ENCODE measurements at regions not wholly inside any gene's neighbourhood (a gene's known extent, or its start where the extent isn't known, plus 50 kb on each side); places are given as distances from the start of the nearest gene placed in this dataset.
"Not testable (repeated sequence)": the region's sequence is repeated elsewhere in the genome, so short reads cannot be mapped to it uniquely, and the experiment has no call there.

GRCh38 chr1:148387949-148388259, 95.2 kb downstream of the PPIAL4G start:
- not testable (repeated sequence) for TF ChIP-seq POLR2A (conservative IDR thresholded peaks at IDR 0.05); PCBP1 (IDR thresholded peaks at IDR 0.05; ENCODE audit: low read depth, low read length, poor library complexity, severe bottlenecking); RFX5 (IDR thresholded peaks at IDR 0.05; ENCODE audit: low read depth, low read length)

Measured in K562 (cell line).